ENCODE measurements at regions not wholly inside any gene's neighbourhood (a gene's known extent, or its start where the extent isn't known, plus 50 kb on each side); places are given as distances from the start of the nearest gene placed in this dataset.

GRCh38 chr5:156126716-156127115 is 200.2 kb upstream of the SGCD start:
- TF ChIP-seq, protein P1, sequence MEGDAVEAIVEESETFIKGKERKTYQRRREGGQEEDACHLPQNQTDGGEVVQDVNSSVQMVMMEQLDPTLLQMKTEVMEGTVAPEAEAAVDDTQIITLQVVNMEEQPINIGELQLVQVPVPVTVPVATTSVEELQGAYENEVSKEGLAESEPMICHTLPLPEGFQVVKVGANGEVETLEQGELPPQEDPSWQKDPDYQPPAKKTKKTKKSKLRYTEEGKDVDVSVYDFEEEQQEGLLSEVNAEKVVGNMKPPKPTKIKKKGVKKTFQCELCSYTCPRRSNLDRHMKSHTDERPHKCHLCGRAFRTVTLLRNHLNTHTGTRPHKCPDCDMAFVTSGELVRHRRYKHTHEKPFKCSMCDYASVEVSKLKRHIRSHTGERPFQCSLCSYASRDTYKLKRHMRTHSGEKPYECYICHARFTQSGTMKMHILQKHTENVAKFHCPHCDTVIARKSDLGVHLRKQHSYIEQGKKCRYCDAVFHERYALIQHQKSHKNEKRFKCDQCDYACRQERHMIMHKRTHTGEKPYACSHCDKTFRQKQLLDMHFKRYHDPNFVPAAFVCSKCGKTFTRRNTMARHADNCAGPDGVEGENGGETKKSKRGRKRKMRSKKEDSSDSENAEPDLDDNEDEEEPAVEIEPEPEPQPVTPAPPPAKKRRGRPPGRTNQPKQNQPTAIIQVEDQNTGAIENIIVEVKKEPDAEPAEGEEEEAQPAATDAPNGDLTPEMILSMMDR (IDR thresholded peaks at IDR 0.05; ENCODE audit: insufficient read depth, low read length, poor library complexity, severe bottlenecking): no peak
- no peak for TF ChIP-seq EZH2phosphoT487 (conservative IDR thresholded peaks at IDR 0.05; ENCODE audit: low read length)
